Gastrocnemius medialis (tissue), 4 donors: ENCODE measurements at regions not wholly inside any gene's neighbourhood (a gene's known extent, or its start where the extent isn't known, plus 50 kb on each side); places are given as distances from the start of the nearest gene placed in this dataset.
"Not testable (repeated sequence)": the region's sequence is repeated elsewhere in the genome, so short reads cannot be mapped to it uniquely, and the experiment has no call there.

Experiments used
- ATAC-seq, 2 donors: fragments of 150-250 bp; one replicate each; pipeline ENCODE4 v1.9.1; 2016
- DNase-seq, 2 donors: peaks; one replicate each; pipeline ENCODE4 v3.0.0-alpha.2; 2019
- H3K27ac ChIP-seq, 4 donors: fragments of 200-600 bp; sonication (generic); 1 replicate in 1 of 4; 2 replicates in 3 of 4; pipeline ENCODE4 v1.5.1; 2016 to 2018; ENCODE audit warnings: mild to moderate bottlenecking in 2 of 4, moderate library complexity in 1 of 4
- H3K27me3 ChIP-seq, 3 donors: fragments of 200-600 bp; sonication (generic) in 2 of 3; 1 replicate in 1 of 3; 2 replicates in 2 of 3; pipeline versions ENCODE4 v1.5.1 to v1.6.0; 2016 to 2019; ENCODE audit warnings: mild to moderate bottlenecking in 1 of 3, moderate library complexity in 1 of 3
- H3K36me3 ChIP-seq, 2 donors: fragments of 200-600 bp; sonication (generic) in 1 of 2; one replicate each; pipeline ENCODE4 v1.5.1; 2017 to 2018
- H3K4me1 ChIP-seq, 2 donors: fragments of 200-600 bp; sonication (generic) in 1 of 2; one replicate each; pipeline ENCODE4 v1.5.1; 2016 to 2017; ENCODE audit warnings: mild to moderate bottlenecking in 2 of 2
- H3K4me3 ChIP-seq, 4 donors: fragments of 200-600 bp; sonication (generic) in 3 of 4; 1 replicate in 1 of 4; 2 replicates in 3 of 4; pipeline ENCODE4 v1.5.1; 2016 to 2019; ENCODE audit warnings: mild to moderate bottlenecking in 2 of 4
- H3K9me3 ChIP-seq, 3 donors: fragments of 200-600 bp; sonication (generic) in 2 of 3; 1 replicate in 1 of 3; 2 replicates in 2 of 3; pipeline ENCODE4 v1.5.1; 2016 to 2019
- POLR2A ChIP-seq, 2 donors: fragments of 450-650 bp; IDR thresholded peaks; one replicate each; pipeline ENCODE4 v1.6.1; 2017; ENCODE audit warnings: antibody characterized with exemption in 2 of 2, mild to moderate bottlenecking in 2 of 2, moderate library complexity in 2 of 2
- in situ Hi-C, 4 donors: fragments of 200-750 bp; cut with MboI; loops; one replicate each; pipeline versions ENCODE4 v1.15.0 to v1.8.0; 2017; ENCODE audit warnings: low sequenced_read_pairs in 4 of 4
- intact Hi-C: fragments of 100-400 bp; cut with DNase I; formaldehyde crosslinking; loops from one replicate; pipeline ENCODE4 v1.15.1; 2023; ENCODE audit warnings: low total_unique reads
- TF ChIP-seq, protein P1 (sequence below), 5 experiments: fragments of 450-650 bp in 3 of 5; fragments of 200-600 bp in 2 of 5; sonication (generic) in 2 of 5; IDR thresholded peaks in 4 of 5; conservative IDR thresholded peaks in 1 of 5; 1 replicate in 4 of 5; 2 replicates in 1 of 5; pipeline ENCODE4 v1.5.1; 2016 to 2019; ENCODE audit warnings: antibody characterized with exemption in 5 of 5, mild to moderate bottlenecking in 3 of 5, moderate library complexity in 3 of 5

GRCh38 chr10:8844141-8844540 is 789.7 kb downstream of the GATA3 start:
- in situ Hi-C loops (no loop called here), intact Hi-C loops (no loop called here)
- TF ChIP-seq POLR2A (IDR thresholded peaks at IDR 0.05), result no peak
- TF ChIP-seq, protein P1, sequence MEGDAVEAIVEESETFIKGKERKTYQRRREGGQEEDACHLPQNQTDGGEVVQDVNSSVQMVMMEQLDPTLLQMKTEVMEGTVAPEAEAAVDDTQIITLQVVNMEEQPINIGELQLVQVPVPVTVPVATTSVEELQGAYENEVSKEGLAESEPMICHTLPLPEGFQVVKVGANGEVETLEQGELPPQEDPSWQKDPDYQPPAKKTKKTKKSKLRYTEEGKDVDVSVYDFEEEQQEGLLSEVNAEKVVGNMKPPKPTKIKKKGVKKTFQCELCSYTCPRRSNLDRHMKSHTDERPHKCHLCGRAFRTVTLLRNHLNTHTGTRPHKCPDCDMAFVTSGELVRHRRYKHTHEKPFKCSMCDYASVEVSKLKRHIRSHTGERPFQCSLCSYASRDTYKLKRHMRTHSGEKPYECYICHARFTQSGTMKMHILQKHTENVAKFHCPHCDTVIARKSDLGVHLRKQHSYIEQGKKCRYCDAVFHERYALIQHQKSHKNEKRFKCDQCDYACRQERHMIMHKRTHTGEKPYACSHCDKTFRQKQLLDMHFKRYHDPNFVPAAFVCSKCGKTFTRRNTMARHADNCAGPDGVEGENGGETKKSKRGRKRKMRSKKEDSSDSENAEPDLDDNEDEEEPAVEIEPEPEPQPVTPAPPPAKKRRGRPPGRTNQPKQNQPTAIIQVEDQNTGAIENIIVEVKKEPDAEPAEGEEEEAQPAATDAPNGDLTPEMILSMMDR (IDR thresholded peaks at IDR 0.05 in 4 of 5, conservative IDR thresholded peaks at IDR 0.05 in 1 of 5), result no peak
- ATAC-seq, result no peak
- H3K27ac ChIP-seq, result no peak overlapping the region
- H3K4me3 ChIP-seq, result no peak overlapping the region
- H3K9me3 ChIP-seq, result no peaks in the 10 kb centered on the region
- no peak for DNase-seq
- no peaks in the 10 kb centered on the region for H3K4me1 ChIP-seq
- H3K27me3 ChIP-seq, result no peaks in the 10 kb centered on the region
- no peaks in the 10 kb centered on the region for H3K36me3 ChIP-seq

GRCh38 chr10:8852546-8852945 is 798.1 kb downstream of the GATA3 start:
- TF ChIP-seq, protein P1 (IDR thresholded peaks at IDR 0.05 in 4 of 5, conservative IDR thresholded peaks at IDR 0.05 in 1 of 5), result no peak
- no peak for TF ChIP-seq POLR2A (IDR thresholded peaks at IDR 0.05)
- Histone ChIP-seq H3K27me3 (no peaks in the 10 kb centered on the region), H3K4me1 (no peaks in the 10 kb centered on the region), H3K4me3 (no peak overlapping the region), H3K9me3 (no peaks in the 10 kb centered on the region), H3K36me3 (no peaks in the 10 kb centered on the region), H3K27ac (no peak overlapping the region)
- intact Hi-C loops (no loop called here), in situ Hi-C loops (no loop called here)
- ATAC-seq (no peak), DNase-seq (no peak)

- Histone ChIP-seq H3K4me1 (no peaks in the 10 kb centered on the region), H3K4me3 (no peak overlapping the region), H3K36me3 (no peaks in the 10 kb centered on the region), H3K9me3 (no peaks in the 10 kb centered on the region), H3K27me3 (no peaks in the 10 kb centered on the region), H3K27ac (no peak overlapping the region)
- TF ChIP-seq, protein P1 (IDR thresholded peaks at IDR 0.05 in 4 of 5, conservative IDR thresholded peaks at IDR 0.05 in 1 of 5), result no peak
- TF ChIP-seq POLR2A (IDR thresholded peaks at IDR 0.05), result no peak
- intact Hi-C loops (no loop called here), in situ Hi-C loops (no loop called here)
- ATAC-seq (no peak), DNase-seq (no peak)
Observed at GRCh38 chr10:8853048-8853447, 798.6 kb downstream of the GATA3 start.

DNA sequence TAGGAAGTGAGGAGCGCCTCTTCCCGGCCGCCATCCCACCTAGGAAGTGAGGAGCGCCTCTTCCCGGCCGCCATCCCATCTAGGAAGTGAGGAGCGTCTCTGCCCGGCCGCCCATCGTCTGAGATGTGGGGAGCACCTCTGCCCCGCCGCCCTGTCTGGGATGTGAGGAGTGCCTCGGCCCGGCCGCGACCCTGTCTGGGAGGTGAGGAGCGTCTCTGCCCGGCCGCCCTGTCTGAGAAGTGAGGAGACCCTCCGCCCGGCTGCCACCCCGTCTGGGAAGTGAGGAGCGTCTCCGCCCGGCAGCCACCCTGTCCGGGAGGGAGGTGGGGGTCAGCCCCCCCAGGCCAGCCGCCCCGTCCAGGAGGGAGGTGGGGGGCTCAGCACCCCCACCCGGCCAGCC is 814.4 kb downstream of the GATA3 start:
- in situ Hi-C loops, H3K9me3 ChIP-seq, H3K4me3 ChIP-seq, DNase-seq, H3K27me3 ChIP-seq, H3K27ac ChIP-seq, intact Hi-C loops, ATAC-seq, H3K4me1 ChIP-seq, H3K36me3 ChIP-seq: not testable (repeated sequence)

- no peak for ATAC-seq
Observed at GRCh38 chr10:8873310-8873709, 818.8 kb downstream of the GATA3 start.

More at GRCh38 chr10:8873310-8873709, 818.8 kb downstream of the GATA3 start:
- DNase-seq, result no peak
- no peaks in the 10 kb centered on the region for H3K27me3 ChIP-seq
- intact Hi-C loops, result no loop called here
- in situ Hi-C loops, result no loop called here
- no peaks in the 10 kb centered on the region for H3K36me3 ChIP-seq
- H3K4me3 ChIP-seq, result no peak overlapping the region
- TF ChIP-seq, protein P1 (IDR thresholded peaks at IDR 0.05 in 4 of 5, conservative IDR thresholded peaks at IDR 0.05 in 1 of 5), result no peak
- no peak for TF ChIP-seq POLR2A (IDR thresholded peaks at IDR 0.05)
- no peaks in the 10 kb centered on the region for H3K4me1 ChIP-seq
- H3K27ac ChIP-seq, result no peak overlapping the region
- no peaks in the 10 kb centered on the region for H3K9me3 ChIP-seq
